HG03432 (cell line): ENCODE measurements at regions not wholly inside any gene's neighbourhood (a gene's known extent, or its start where the extent isn't known, plus 50 kb on each side); places are given as distances from the start of the nearest gene placed in this dataset.
"Not testable (repeated sequence)": the region's sequence is repeated elsewhere in the genome, so short reads cannot be mapped to it uniquely, and the experiment has no call there.

Source experiments
- ATAC-seq: cut with Tn5 transposase; IDR thresholded peaks from one replicate; pipeline ENCODE4 v1.9.1; 2021; ENCODE audit warnings: mild to moderate bottlenecking, moderate library complexity; ENCODE audit not compliant: unreplicated experiment

DNA sequence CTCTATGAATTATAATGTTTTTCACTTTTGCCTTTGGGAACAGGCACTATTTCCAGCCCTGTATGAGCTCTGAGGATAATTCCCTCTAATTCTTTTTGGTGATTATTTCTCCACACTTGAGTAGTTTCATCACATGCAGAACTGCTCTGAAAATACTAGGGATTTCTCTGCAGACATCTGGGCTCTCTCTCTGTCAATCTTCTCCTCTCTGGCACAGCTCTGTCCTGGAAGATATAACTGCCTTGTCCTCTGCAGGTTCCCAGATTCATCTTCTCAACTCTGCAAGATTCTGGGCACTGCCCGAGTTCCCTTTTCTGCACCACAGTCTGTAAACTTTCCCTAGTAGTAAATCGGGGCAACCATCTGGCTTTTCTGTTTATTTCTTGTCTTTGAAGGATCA lies 131.3 kb upstream of the FMN2 start:
- ATAC-seq = no peak

DNA sequence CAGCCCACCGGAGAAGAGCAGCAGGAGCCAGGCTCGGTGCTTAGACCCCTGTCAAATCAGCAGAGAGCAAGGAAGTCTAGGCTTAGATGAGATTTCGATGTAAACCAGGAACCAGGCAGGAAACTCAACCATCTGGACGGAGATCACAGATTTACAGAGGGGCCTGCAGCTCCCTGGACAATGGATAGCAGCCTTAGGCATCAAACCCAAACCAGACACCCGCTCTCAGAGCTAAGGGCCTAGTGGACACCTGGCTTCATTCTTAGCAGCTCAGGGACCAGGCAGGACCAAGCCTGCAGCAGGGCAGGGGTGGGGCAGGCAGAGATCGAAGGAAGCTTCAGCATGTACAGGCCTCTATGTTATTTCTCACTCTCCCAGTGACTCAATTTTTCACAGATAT lies 127.8 kb upstream of the FMN2 start:
- ATAC-seq = no peak

DNA sequence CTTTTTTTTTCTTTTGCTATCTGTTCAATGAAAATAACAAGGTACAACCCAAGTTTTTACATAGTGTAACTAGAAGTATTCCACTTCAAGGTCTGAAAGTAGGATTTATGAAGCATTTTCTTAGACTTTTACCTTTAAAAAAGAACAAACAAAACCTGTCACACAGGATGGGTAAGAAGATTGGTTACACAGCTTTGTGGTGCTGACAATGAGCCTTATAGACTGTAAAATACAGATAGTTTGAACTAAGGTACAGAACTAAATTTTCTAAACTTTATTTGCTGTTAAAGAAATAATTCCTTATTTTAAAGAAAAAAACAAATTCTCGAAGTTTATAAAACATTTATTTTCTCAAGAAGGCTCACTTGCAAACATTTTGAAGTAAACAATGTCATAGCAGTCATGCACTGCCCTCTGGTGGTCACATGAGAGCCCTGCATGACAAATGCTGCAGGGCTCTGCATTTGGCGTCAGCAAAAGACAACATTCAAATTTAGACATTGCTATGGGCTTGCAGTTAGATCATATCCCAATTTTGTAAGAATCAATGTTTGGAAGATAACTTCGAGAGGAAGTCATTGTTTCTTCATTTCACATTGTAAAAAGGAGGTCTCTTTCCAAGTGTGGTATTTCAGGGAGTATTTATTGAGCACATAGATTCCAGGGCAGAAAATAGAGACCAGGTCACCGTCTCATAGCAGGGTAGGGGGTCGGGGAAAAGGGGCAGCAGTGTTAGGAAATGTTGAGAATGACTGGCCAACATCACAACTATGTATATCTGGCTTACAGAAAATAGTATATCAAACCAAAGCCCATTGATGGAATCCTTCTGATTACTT lies 115.3 kb upstream of the FMN2 start:
- peak; percentile 92 for ATAC-seq

DNA sequence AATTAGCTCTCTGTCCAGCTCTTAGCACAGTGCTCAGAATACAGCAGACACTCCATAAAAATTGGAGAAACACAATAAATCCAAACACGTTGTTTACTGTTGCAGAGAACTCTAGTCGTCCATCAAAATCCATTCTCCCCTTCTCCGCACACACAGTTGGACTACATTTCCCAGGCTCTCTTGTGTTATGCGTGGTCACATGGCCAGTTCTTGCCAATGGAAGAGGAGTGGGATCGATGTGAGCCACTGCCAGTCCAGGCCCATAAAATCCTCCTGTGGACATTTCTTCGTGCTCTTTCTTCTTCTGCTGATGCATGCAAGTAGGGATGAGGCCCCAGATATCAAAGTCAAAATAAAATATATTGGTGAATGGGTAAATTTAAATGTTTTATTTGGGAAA lies 114.3 kb upstream of the FMN2 start:
- ATAC-seq = no peak

DNA sequence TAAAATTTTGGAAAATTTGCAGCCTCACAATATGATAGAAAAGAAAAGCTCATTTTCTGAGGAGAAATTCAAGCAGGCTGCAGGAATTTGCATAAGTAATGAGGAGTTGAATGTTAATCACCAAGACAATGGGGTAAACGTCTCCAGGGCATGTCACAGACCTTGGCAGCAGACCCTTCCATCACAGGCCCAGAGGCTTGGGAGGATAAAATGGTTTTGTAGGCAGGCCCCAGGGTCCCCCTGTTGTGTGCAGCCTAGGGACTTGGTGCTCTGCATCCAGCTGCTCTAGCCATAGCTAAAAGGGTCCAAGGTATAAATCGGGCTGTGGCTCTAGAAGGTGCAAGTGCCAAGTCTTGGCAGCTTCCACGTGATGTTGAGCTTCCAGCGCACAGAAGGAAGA lies 112.2 kb upstream of the FMN2 start:
- ATAC-seq = no peak

DNA sequence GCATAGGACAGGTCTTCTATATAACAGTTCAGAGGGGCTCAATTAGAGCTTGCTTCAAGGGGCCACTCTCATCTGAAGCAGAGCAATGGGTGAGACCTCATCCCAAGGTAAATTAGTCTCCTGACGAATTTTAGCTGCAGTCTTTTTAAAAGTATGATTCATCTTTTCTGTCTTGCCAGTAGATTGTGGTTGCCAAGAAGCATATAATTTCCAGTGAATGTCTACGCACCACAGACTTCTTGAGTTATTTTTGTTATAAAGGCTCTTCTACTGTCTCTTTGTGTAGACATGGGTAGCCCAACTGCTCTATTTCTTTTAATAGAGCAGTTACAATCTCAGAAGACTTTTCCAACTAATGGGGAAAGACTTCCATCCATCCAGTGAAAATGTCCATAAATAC lies 108.9 kb upstream of the FMN2 start:
- no peak for ATAC-seq

DNA sequence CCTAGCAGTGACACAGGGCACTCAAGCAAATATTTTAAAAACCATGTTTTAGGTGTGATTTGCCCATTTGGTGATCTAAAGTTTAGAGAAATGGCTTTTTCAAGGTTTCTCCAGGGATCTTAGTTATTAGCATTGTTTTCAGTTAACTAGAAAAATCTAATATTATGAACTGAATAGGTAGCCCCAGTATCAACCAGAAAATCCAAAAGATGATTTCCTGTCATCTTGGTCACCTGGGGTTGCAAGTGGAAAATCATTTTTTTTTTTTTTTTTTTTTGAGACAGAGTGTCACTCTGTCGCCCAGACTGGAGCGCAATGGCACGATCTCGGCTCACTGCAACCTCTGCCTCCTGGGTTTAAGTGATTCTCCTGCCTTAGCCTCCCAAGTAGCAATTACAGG lies 106.6 kb upstream of the FMN2 start:
- no peak for ATAC-seq

DNA sequence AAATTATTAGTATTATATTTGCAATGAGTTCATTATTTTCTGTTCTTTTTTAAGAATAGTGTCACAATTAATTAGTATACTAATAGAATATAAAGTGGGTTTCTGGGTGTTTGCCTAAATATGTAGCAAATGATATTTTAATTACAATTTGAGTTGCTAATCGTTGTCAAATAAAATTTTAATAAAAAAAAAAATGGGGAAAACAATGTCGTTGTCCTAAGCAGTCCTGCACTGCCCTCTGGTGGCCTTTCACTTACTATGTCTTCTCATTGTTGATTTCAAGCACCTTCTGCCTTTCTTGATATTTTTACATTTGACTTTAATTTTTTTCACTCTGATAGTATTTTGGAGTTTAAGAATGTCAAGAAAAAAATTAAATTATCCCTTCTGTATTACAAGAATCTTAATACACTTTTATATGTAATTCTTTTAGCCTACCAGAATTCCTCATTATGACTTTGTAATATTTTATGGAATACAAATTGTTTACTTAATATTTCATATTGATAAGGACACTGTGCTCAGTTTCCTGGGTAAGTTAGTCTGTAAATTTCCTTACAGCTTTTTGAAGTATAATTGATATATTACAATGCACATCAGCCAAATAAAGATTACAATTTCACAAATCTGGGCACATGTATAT lies 104.5 kb upstream of the FMN2 start:
- peak; percentile 63 for ATAC-seq

DNA sequence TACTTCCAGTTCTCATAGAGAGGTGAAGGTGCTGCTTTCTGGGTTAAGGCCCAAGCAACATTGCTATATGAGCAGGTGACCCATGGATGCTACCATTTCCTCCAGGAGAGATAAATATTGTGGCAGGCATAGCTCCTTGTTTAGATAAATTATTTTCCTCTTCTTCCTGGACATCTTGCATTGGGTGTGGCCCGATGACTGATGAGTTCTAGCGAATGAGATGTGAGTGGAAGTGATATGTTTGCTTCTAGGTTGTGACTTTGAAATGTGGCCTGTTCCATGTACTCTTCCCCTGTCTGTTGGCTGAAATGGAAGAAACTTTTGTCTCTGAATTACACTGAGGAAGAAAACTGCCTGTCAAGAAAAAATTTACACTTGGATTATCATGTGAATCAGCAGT lies 101.7 kb upstream of the FMN2 start:
- no peak for ATAC-seq

DNA sequence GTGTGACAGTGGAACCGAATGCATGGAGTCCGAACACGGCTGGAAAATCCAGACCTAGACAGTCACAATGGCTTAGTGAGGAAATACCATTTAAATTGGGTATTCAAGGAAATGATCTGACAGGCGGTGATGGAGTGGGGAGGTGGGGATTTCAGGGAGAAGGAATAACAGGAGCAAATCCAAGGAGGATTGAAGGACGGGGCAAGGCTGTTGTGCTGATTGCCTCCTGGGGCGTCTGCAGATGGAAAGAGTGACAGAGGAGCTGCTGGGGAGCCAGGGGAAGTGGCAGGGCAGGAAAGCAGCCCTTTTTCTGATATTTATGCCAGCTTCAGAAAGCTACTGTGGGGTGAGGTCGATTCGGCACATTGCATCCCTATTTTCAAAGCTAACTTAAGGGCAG lies 99.1 kb upstream of the FMN2 start:
- not testable (repeated sequence) for ATAC-seq

DNA sequence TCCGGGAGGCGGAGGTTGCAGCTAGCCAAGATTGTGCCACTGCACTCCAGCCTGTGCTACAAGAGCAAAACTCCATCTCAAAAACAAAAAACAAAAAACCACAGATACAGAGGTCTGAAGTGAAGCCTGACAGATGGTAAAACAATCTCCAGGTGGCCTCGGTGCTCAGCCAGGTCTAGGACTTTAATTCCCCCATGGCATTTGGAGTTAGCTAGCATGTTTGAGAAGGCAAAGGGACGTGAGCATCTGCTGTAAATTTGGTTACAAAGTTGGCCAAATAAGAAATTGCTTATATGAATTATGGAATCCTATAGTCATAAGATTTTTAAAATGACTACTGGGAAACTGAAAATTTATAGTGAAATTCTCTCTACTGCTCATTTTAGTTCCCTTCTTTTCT lies 98.3 kb upstream of the FMN2 start:
- ATAC-seq = no peak

DNA sequence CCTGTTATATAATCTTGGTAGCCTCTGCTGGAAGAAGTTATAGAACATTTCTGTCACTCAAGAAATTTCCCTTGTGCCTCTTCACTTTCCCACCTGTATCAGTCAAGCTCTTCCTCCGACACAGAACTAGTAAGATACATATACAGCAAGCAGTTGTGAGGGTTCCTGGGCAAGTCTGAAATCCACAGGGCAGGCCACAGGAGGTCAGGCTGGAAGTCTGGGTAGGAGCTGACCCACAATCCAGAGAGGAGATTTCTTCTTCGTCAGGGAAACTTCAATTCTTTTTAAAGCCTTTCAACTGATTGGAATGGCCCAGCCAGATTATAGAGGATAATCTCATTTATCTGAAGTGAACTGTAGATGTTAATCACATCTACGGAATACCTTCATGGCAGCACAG lies 96.4 kb upstream of the FMN2 start:
- ATAC-seq = no peak

DNA sequence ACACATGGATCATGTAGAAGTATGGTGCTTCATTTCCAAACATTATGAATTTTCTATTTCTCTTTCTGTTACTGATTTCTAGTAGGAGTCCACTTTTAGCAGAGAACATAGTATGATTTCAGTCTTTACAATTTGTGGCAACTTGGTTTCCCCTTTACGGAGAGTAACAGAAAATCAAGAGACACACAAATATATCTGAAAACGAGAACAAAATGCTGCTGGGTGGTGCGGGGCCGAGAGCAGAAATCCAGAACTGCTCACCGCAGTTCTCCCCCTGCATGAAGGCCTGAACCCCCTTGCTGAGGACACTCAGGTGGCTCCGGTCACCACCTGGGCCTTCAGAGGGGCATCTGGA lies 94.5 kb upstream of the FMN2 start:
- no peak for ATAC-seq

DNA sequence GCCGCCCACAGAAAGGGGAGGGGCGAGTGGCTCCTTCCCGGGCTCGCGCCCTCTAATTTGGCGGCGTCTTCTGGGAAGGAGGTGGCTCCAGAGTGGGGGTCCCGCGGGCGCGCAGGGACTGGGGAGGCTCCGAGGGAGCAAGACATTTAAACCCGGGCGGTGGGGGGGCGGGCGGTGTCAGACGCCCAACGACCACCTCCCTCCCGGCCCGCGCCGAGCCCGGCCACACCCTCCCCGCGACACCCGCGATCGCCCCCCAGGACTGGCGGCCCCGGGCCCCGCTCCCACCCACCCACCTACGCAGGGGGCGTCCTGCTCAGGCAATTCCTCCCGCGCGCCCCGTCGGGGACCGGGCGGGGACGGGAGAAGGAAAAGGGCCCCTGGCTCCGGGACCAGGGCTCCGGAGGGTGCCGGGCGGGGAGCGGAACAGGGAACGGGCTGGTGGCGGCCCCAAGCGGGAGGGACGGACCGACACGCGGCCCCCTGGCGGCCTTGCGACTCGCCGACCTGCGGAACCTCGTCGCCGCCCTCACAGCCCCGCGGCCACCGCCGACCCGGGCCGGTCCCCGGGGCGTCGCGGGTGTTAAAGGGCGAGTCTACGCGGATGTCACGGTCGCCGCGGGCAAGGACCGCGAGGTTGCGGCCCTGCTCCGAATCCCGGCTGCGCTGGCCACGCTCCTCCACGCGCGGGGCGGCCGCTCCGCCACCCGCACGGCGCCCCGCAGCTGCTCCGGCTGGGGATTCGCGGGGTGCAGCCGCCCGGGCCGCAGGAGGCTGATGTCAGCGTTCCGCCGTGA lies 94.0 kb upstream of the FMN2 start:
- ATAC-seq = no peak

DNA sequence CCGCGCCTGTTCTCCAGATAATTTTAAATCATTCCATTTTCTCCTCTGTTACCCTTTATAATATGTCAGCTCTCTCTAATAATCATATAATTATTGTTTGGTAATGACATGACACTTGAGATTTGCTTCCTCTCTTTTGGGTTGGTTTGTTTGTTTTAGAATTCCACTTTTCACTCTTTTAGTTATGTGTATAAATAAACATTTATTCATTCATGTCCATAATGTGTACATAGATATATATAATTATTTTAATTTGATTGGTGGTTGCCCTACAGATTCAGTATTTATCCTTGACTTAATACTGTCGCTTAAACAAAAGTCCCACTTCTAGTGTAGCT lies 93.4 kb upstream of the FMN2 start:
- ATAC-seq = no peak

DNA sequence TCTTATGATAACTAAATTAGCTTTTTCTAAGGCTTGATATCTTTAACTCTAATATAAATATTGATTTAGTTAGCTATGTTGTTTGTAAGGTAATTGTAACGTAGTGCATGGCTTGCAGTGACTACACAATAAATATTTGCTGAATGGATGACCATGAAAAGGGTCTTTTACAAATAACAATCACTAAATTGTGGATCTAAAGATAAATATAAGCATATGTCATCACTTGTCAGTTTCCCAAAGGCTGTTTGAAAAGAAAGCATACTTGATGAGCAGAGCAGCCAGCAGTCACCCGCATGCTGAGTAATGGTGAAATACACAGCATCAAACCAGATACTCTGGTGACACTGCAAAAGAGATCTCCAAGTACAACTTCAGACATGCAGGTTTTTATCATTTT lies 92.5 kb upstream of the FMN2 start:
- no peak for ATAC-seq

DNA sequence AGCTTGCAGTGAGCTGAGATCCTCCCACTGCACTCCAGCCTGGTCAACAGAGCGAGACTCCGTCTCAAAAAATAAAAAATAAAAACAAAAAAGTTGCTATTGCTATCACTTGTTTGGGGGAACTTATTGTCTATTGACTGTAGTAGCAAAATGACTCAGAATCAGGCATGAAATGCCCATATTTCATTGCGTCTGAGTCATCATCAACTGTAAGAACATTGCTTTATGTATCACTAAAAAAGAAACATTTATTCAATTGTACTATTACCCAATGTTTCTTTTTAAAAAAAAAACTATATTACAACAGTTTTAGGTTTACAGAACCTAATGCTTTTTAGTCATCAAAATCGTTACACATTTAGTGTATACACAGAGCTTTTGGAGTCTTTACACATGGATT lies 91.0 kb upstream of the FMN2 start:
- ATAC-seq = no peak

DNA sequence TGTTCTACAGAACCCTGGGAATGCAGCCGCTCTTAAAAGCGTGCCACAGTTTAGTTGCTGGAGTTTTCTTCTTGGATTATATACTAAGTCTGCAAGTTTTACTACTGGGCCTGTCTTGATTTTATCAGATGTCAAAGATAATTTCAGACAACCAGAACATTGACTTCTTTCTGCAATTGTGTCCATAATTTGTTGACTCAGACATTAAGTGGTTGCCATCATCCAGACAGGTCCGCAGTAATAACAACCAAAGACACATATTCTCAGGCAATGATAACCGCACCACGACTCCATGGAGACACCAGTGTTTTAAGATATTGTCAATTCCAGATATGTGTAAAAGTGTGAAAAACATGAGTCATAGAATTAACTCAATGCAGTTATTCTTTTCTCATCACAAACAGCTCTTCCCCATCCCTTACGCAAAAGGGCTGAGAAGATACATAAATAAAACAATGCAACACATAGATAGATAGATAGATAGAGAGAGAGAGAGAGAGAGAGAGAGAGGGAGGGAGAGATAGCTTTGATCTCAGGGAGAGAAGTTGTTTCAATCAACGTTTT lies 90.4 kb upstream of the FMN2 start:
- ATAC-seq = no peak

DNA sequence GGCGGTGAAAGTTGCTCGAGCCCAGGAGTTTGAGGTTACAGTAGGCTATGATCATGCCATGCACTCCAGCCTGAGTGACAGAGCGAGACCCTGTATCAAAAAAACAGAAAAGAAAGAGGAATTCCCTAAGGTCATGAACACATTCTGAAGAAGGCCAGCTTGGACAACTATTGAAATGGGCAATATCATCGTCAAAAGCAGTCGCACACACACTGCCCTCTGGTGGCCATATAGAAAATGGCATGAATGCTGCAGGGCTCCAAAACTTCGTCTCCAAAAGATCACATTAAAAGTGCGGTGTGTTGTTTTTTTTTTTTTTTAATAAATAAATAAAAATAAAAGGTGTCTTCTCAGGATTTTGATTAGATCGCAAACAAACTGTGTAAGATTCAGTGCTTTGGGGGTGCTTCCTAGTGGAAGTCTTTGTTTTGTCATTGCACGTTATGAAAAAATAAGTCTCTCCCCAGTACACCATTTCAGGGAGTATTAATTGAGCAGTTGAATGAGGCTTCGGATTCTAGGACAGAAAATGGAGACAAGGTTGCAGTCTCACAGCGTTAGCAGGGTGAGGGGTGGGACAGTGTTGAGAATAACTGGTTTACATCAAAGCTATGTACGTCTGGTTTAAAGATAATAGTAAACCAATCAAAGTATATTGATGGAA lies 87.5 kb upstream of the FMN2 start:
- ATAC-seq = no peak

DNA sequence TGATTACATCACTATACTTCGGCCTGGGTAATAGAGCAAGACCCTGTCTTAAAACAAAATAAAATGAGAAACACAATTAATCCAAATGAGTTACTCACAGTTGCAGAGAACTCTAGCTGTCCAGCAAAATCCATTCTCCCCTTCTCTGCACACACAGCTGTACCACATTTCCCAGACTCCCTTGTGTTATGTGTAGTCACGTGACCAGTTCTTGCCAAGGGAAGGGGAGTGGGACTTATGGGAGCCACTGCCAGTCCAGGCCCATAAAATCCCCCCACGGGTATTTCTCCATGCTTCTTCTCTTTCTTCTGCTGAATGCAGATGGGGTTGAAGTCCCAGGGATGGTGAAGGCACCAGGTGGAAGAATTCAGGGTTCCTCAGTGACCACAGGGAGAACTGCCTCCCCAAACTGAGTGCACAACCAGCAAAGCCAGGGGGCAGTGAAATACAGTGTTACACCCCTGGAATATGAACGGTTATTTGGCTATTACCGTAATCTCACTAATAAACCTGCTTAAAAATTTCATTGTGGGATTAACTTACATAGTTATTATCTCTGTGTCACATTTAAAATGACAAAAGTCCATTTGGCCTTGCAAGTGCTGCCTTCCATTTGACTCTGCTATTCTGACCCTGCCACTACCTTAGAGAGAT lies 85.6 kb upstream of the FMN2 start:
- no peak for ATAC-seq

DNA sequence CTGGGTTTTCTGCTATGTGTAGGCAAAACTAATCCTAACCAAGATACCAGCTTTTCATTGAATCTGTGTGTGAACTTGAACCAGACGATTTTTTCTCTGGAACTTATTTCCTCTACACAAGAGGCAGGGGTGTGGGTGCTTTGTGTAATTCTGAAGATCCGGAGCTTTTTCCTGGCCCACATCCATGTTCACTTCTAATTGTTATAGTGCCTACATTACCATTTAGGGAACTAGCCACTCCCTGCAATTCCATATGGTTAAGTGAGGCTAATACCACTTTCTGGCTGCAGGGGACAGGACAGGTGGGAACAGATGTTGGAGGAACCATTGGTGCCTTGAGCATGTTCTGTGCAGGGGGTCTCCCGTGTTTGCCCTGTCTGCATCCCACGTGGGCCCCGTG lies 83.4 kb upstream of the FMN2 start:
- ATAC-seq = no peak
